SU-DHL-6 (cell line): ENCODE measurements at regions not wholly inside any gene's neighbourhood (a gene's known extent, or its start where the extent isn't known, plus 50 kb on each side); places are given as distances from the start of the nearest gene placed in this dataset.

Source experiments
- H2AFZ ChIP-seq: fragments of 200-600 bp; sonication (generic); 2 replicates; pipeline ENCODE4 v1.6.1; 2014; ENCODE audit warnings: low read depth, mild to moderate bottlenecking, moderate library complexity, mixed read lengths, antibody characterized with exemption, low read length; ENCODE audit not compliant: severe bottlenecking
- H3F3A ChIP-seq: fragments of 200-600 bp; shearing (Covaris generic); 2 replicates; pipeline ENCODE4 v1.6.0; 2016; ENCODE audit warnings: antibody characterized with exemption, mild to moderate bottlenecking; ENCODE audit not compliant: insufficient read depth
- H3K27ac ChIP-seq: fragments of 200-600 bp; sonication (generic); 2 replicates; pipeline ENCODE4 v1.5.1; 2016; ENCODE audit warnings: low read depth, mild to moderate bottlenecking, low read length, moderate library complexity, mixed read lengths
- H3K27me3 ChIP-seq: fragments of 200-600 bp; sonication (generic), shearing (Covaris generic); 2 replicates; pipeline ENCODE4 v1.6.0; 2014; ENCODE audit warnings: mild to moderate bottlenecking, low read length
- H3K36me3 ChIP-seq: fragments of 200-600 bp; sonication (generic); 2 replicates; pipeline ENCODE4 v1.6.1; 2014; ENCODE audit warnings: mild to moderate bottlenecking, low read length, mixed read lengths
- H3K4me2 ChIP-seq: fragments of 300-600, 200-600 bp; shearing (Covaris generic), sonication (generic); 2 replicates; pipeline ENCODE4 v1.6.0; 2014; ENCODE audit warnings: low read length, low read depth, mild to moderate bottlenecking; ENCODE audit not compliant: poor library complexity, severe bottlenecking
- H3K4me3 ChIP-seq: fragments of 200-600 bp; sonication (generic); 2 replicates; pipeline ENCODE4 v1.5.1; 2014; ENCODE audit warnings: antibody characterized with exemption, low read length, mild to moderate bottlenecking, mixed read lengths; ENCODE audit not compliant: insufficient read depth, poor library complexity, severe bottlenecking
- H3K79me2 ChIP-seq: fragments of 200-600 bp; sonication (generic); 2 replicates; pipeline ENCODE4 v1.6.1; 2014; ENCODE audit warnings: mild to moderate bottlenecking, low read length, moderate library complexity; ENCODE audit not compliant: insufficient read depth
- H3K9ac ChIP-seq: fragments of 200-600 bp; sonication (generic); 2 replicates; pipeline ENCODE4 v1.7.0; 2014; ENCODE audit warnings: mild to moderate bottlenecking, low read length
- H3K9me2 ChIP-seq: fragments of 200-600 bp; sonication (generic); replicated peaks from 2 replicates; pipeline ENCODE4 v1.6.1; 2014; ENCODE audit warnings: low read length; ENCODE audit not compliant: insufficient read depth
- H3K9me3 ChIP-seq: fragments of 200-600 bp; sonication (generic); 2 replicates; pipeline ENCODE4 v1.6.1; 2014; ENCODE audit warnings: low read length, mixed read lengths; ENCODE audit not compliant: insufficient read depth
- H4K20me1 ChIP-seq: fragments of 200-600 bp; sonication (generic); 2 replicates; pipeline ENCODE4 v1.6.1; 2014; ENCODE audit warnings: low read depth, mild to moderate bottlenecking, antibody characterized with exemption, low read length, moderate library complexity, mixed read lengths
- CTCF ChIP-seq: fragments of 200-600 bp; sonication (generic); IDR thresholded peaks from one replicate; pipeline ENCODE4 v1.5.1; 2017; ENCODE audit warnings: antibody characterized with exemption, mild to moderate bottlenecking, low read length, moderate library complexity; ENCODE audit not compliant: insufficient read depth, poor library complexity, severe bottlenecking
- EZH2phosphoT487 ChIP-seq: fragments of 200-600 bp; sonication (generic), shearing (Covaris generic); conservative IDR thresholded peaks from 2 replicates; pipeline ENCODE4 v1.6.1; 2018; ENCODE audit warnings: mild to moderate bottlenecking, antibody characterized with exemption, low read length, moderate library complexity, mixed read lengths

- Histone ChIP-seq H3K9me2 (no peaks in the 10 kb centered on the region), H3K36me3 (no peaks in the 10 kb centered on the region), H3K9me3 (no peaks in the 10 kb centered on the region), H3K27me3 (no peaks in the 10 kb centered on the region), H3K27ac (no peak overlapping the region), H2AFZ (no peak overlapping the region), H3F3A (no peaks in the 10 kb centered on the region), H3K4me3 (no peak overlapping the region), H3K79me2 (no peaks in the 10 kb centered on the region), H4K20me1 (no peaks in the 10 kb centered on the region), H3K4me2 (no peak overlapping the region), H3K9ac (no peak overlapping the region)
- TF ChIP-seq CTCF (no peak), EZH2phosphoT487 (no peak)
Measured at GRCh38 chr2:147398996-147399395, 445.8 kb upstream of the ACVR2A start.

GRCh38 chr2:147398301-147398700 lies 446.5 kb upstream of the ACVR2A start:
- no peaks in the 10 kb centered on the region for H3K36me3 ChIP-seq
- no peaks in the 10 kb centered on the region for H4K20me1 ChIP-seq
- H3K9me2 ChIP-seq: no peaks in the 10 kb centered on the region
- no peak overlapping the region for H3K4me2 ChIP-seq
- no peak overlapping the region for H3K4me3 ChIP-seq
- no peaks in the 10 kb centered on the region for H3K9me3 ChIP-seq
- H3K9ac ChIP-seq: no peak overlapping the region
- H3F3A ChIP-seq: no peaks in the 10 kb centered on the region
- H2AFZ ChIP-seq: no peak overlapping the region
- TF ChIP-seq CTCF (no peak), EZH2phosphoT487 (no peak)
- H3K79me2 ChIP-seq: no peaks in the 10 kb centered on the region
- no peaks in the 10 kb centered on the region for H3K27me3 ChIP-seq
- no peak overlapping the region for H3K27ac ChIP-seq

- H3K4me3 ChIP-seq: no peak overlapping the region
- H3K9me2 ChIP-seq: no peaks in the 10 kb centered on the region
- no peak overlapping the region for H3K27ac ChIP-seq
- no peak overlapping the region for H2AFZ ChIP-seq
- H3F3A ChIP-seq: no peaks in the 10 kb centered on the region
- no peaks in the 10 kb centered on the region for H4K20me1 ChIP-seq
- no peak overlapping the region for H3K9ac ChIP-seq
- H3K36me3 ChIP-seq: no peaks in the 10 kb centered on the region
- H3K27me3 ChIP-seq: no peaks in the 10 kb centered on the region
- H3K79me2 ChIP-seq: no peaks in the 10 kb centered on the region
- no peaks in the 10 kb centered on the region for H3K9me3 ChIP-seq
- TF ChIP-seq EZH2phosphoT487: no peak
- TF ChIP-seq CTCF: no peak
- H3K4me2 ChIP-seq: no peak overlapping the region
Measured at GRCh38 chr2:147396890-147397289, 447.9 kb upstream of the ACVR2A start.
